Activated B cell treated with CpG ODN at 0.5 μM for 24 hours (primary cell): ENCODE measurements at regions not wholly inside any gene's neighbourhood (a gene's known extent, or its start where the extent isn't known, plus 50 kb on each side); places are given as distances from the start of the nearest gene placed in this dataset.

Experiments
- ATAC-seq: fragments of 200-7000 bp; cut with Tn5 transposase; one replicate; pipeline ENCODE4 v1.10.0; 2021; ENCODE audit warnings: low read depth, mild to moderate bottlenecking, moderate library complexity
- CTCF ChIA-PET: fragments of 350-600 bp; sonication (Branson Sonifier 250); formaldehyde crosslinking; loops from one replicate; lab custom pipeline; 2021; ENCODE audit warnings: antibody characterized with exemption; lab: Charles Lee
- POLR2A ChIA-PET: fragments of 350-600 bp; sonication (Branson Sonifier 250); formaldehyde crosslinking; loops from one replicate; lab custom pipeline; 2021; ENCODE audit warnings: antibody characterized with exemption; lab: Charles Lee
- DNase-seq: peaks from one replicate; pipeline ENCODE4 v3.0.0; 2022
- H3K27ac Mint-ChIP-seq: one replicate; pipeline ENCODE4 v1.8.0; 2020; ENCODE audit warnings: mixed read lengths
- H3K27me3 Mint-ChIP-seq: one replicate; pipeline ENCODE4 v1.8.0; 2021; ENCODE audit warnings: mixed read lengths
- H3K36me3 Mint-ChIP-seq: one replicate; pipeline ENCODE4 v1.8.0; 2021; ENCODE audit warnings: low read depth, mixed read lengths
- H3K4me1 Mint-ChIP-seq: one replicate; pipeline ENCODE4 v1.8.0; 2021; ENCODE audit warnings: mixed read lengths
- H3K4me3 Mint-ChIP-seq: one replicate; pipeline ENCODE4 v1.8.0; 2020; ENCODE audit warnings: mild to moderate bottlenecking, mixed read lengths
- H3K9me3 Mint-ChIP-seq: one replicate; pipeline ENCODE4 v1.8.0; 2020; ENCODE audit warnings: mixed read lengths
- CTCF ChIP-seq: fragments of 200-600 bp; IDR thresholded peaks from one replicate; pipeline ENCODE4 v1.8.0; 2022; ENCODE audit warnings: antibody characterized with exemption, mild to moderate bottlenecking
- intact Hi-C: fragments of 100-400 bp; cut with micrococcal nuclease; formaldehyde crosslinking; loops from one replicate; pipeline ENCODE4 v1.15.1; 2024

DNA sequence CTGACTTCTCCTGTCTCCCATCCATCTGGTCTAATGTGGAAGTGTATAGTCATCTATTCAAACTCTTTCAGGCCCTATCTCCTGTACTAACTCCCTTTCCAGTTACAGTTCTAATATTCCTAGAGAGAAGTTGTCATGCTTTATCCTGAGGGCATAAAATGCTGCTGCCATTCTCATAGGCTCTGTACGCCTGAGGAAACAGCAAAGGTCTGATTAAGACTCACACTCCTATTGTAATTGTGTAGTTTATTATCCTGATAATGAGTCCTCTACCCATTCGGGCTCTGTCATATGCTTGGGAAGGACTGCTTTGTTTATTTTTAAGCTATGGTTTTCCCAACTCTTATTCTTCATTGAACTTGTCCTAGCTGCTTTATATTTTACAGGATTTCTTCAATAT is 290.4 kb downstream of the TMEM38B start:
- Mint-ChIP-seq H3K27me3 (peaks cover 3% of the 10 kb centered on the region), H3K9me3 (no peaks in the 10 kb centered on the region), H3K4me1 (no peaks in the 10 kb centered on the region), H3K27ac (no peak overlapping the region), H3K36me3 (no peaks in the 10 kb centered on the region), H3K4me3 (no peak overlapping the region)
- CTCF ChIA-PET = no interaction called here
- DNase-seq = no peak
- POLR2A ChIA-PET = no interaction called here
- intact Hi-C loops = no loop called here
- no peak for ATAC-seq
- TF ChIP-seq CTCF = no peak

- no peaks in the 10 kb centered on the region for H3K9me3 Mint-ChIP-seq
- H3K27me3 Mint-ChIP-seq = no peaks in the 10 kb centered on the region
- DNase-seq = no peak
- no peak for TF ChIP-seq CTCF
- H3K36me3 Mint-ChIP-seq = no peaks in the 10 kb centered on the region
- H3K4me1 Mint-ChIP-seq = no peaks in the 10 kb centered on the region
- H3K4me3 Mint-ChIP-seq = no peak overlapping the region
- CTCF ChIA-PET = no interaction called here
- H3K27ac Mint-ChIP-seq = no peak overlapping the region
- POLR2A ChIA-PET = no interaction called here
- ATAC-seq = no peak
- intact Hi-C loops = no loop called here
Observed at GRCh38 chr9:105993116-105993854, 298.9 kb downstream of the TMEM38B start.

- DNase-seq = no peak
- Mint-ChIP-seq H3K27ac (no peak overlapping the region), H3K4me1 (no peaks in the 10 kb centered on the region), H3K27me3 (no peaks in the 10 kb centered on the region), H3K9me3 (no peaks in the 10 kb centered on the region), H3K36me3 (no peaks in the 10 kb centered on the region), H3K4me3 (no peak overlapping the region)
- no peak for TF ChIP-seq CTCF
- ChIA-PET POLR2A (no interaction called here), CTCF (no interaction called here)
- ATAC-seq = no peak
- intact Hi-C loops = no loop called here
Observed at GRCh38 chr9:105993921-105994715, 299.8 kb downstream of the TMEM38B start.

GRCh38 chr9:105994970-105995369 is 300.6 kb downstream of the TMEM38B start:
- no peaks in the 10 kb centered on the region for H3K9me3 Mint-ChIP-seq
- POLR2A ChIA-PET = no interaction called here
- DNase-seq (no peak), ATAC-seq (no peak)
- intact Hi-C loops = no loop called here
- no peak overlapping the region for H3K27ac Mint-ChIP-seq
- no peak overlapping the region for H3K4me3 Mint-ChIP-seq
- H3K36me3 Mint-ChIP-seq = no peaks in the 10 kb centered on the region
- H3K4me1 Mint-ChIP-seq = no peaks in the 10 kb centered on the region
- TF ChIP-seq CTCF = no peak
- H3K27me3 Mint-ChIP-seq = no peaks in the 10 kb centered on the region
- CTCF ChIA-PET = no interaction called here

GRCh38 chr9:106017198-106017740 is 322.9 kb downstream of the TMEM38B start:
- no peak for TF ChIP-seq CTCF
- POLR2A ChIA-PET = no interaction called here
- no peaks in the 10 kb centered on the region for H3K4me1 Mint-ChIP-seq

More at GRCh38 chr9:106017198-106017740, 322.9 kb downstream of the TMEM38B start:
- no peak for DNase-seq
- H3K36me3 Mint-ChIP-seq = no peaks in the 10 kb centered on the region
- no peaks in the 10 kb centered on the region for H3K27me3 Mint-ChIP-seq
- no peak for ATAC-seq
- no peak overlapping the region for H3K4me3 Mint-ChIP-seq
- CTCF ChIA-PET = no interaction called here
- intact Hi-C loops = no loop called here
- no peak overlapping the region for H3K27ac Mint-ChIP-seq
- no peaks in the 10 kb centered on the region for H3K9me3 Mint-ChIP-seq
